NCI-H2029 treated with DMSO at 0.1 percent for 48 hours (cell line): ENCODE measurements at regions not wholly inside any gene's neighbourhood (a gene's known extent, or its start where the extent isn't known, plus 50 kb on each side); places are given as distances from the start of the nearest gene placed in this dataset.
"Not testable (repeated sequence)": the region's sequence is repeated elsewhere in the genome, so short reads cannot be mapped to it uniquely, and the experiment has no call there.

Experiments
- DNase-seq: peaks from one replicate; lab custom pipeline; 2025; lab: John Stamatoyannopoulos, UW

- DNase-seq: no peak
Measured at GRCh38 chr13:26483546-26483945, 73.9 kb upstream of the WASF3 start.

DNA sequence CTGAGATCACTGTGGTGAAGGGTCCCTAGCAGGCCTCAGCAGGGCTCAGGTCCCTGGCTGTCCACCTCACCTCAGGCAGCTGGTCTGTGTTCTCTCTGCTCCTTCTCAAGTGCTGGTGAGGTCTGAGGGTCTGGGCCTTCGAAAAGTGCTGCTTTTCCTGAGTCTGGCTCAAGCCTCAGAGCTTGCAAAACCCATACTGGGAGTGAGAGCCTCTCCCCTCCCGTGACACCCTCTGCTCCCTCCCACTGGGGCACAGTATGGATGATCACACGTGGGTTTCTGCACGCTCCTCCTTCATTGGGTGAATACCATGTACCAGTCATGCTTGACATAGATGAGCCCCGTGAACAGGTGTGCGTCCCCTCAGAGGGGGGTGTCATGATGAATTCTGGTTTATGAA is 73.3 kb upstream of the WASF3 start:
- no peak for DNase-seq

DNA sequence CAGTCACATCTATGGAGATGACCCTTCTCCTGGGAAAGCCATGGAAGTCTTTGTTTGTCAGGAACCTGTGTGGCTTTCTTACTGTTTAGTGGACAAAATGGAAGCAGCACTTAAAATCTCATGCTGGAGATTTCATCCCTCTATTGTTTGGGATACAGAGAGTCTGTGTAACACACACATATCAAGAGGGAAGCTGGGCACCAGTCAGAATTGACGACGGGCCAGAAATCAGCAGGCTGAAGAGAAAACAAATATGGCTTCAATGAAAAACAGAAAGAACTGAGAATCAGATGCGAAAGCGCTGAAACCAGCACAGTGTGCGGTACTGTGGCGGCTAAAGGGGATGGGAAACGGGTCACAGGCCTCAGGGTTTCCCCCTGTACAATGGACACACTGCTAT is 72.2 kb upstream of the WASF3 start:
- no peak for DNase-seq

DNA sequence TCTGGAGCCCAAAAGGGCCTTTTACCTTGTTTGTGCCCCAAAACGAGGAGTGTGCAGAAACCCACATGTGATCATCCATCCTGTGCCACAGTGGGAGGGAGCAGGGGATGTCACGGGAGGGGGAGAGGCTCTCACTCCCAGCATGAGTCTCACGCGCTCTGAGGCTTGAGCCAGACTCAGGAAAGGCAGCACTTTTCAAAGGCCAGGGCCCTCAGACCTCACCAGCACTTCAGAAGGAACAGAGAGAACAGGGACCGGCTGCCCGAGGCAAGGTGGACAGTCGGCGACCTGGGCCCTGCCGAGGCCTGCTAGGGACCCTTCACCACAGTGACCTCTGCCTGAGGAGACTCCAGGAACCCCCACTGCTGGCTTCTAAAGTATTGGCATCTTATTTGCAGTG is 71.7 kb upstream of the WASF3 start:
- no peak for DNase-seq

- DNase-seq: no peak
Measured at GRCh38 chr13:26486550-26486949, 70.9 kb upstream of the WASF3 start.

DNA sequence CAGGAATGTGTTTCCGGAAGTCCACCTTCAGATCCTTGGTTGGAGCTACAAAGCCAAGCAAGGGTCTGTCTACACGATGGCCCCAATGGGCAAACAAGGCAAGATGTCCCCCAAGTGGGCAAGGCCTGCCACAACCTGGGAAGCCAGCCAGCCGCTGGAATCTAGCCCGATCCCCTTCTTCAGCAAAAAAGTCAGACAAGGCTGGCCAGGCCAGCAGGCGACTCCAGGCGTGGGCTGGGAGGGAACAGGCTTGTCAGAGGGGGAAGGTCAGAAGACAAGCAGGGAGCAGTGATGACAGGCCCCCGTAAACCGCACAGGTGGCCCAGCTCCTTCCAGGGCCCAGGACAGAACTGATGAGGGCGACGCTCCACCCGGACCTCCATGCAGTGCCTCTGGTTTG is 69.7 kb upstream of the WASF3 start:
- DNase-seq: no peak

DNA sequence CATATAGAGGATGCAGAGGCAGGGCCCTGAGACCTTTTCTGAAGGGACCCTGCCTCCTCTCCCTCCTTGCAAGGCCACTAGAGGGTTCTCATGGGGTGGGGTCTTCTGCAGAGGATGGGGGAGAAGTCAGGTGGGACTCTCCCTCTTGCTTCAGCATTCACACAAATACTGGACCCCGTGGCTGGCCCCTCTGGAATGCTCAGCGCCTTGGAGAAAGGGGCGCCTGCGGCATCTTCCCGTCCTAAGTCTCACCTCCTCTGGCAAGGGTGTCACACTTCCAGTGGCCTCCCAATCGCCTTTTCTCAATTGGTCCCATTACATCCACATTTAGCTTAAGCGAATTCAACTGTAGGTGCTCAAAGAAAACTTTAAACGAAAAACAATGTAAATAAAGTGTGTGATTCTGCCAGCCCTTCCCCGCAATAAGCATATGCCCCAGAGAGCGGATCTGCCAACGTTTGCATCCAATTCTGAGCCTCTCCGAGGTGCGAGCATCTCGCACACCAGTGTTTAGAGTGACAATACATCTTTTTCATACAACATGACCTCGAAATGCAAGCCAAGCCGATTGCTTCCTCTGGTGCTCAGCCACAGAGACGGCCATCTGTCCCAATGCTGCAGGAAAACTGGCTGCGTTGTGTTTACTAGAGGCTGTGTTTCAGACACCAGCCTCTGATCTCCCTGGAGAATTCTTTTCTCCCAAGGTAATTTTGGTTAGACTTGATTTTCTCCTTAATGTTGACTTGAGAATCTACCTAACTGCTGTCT is 69.1 kb upstream of the WASF3 start:
- DNase-seq: no peak

- DNase-seq: not testable (repeated sequence)
Measured at GRCh38 chr13:26492301-26492700, 65.2 kb upstream of the WASF3 start.

- no peak for DNase-seq
Measured at GRCh38 chr13:26494571-26495195, 62.8 kb upstream of the WASF3 start.

- DNase-seq: no peak
Measured at GRCh38 chr13:26495750-26496149, 61.7 kb upstream of the WASF3 start.

GRCh38 chr13:26497968-26498511 is 59.4 kb upstream of the WASF3 start:
- DNase-seq: no peak

- DNase-seq: no peak
Measured at GRCh38 chr13:26498656-26499601, 58.6 kb upstream of the WASF3 start.

DNA sequence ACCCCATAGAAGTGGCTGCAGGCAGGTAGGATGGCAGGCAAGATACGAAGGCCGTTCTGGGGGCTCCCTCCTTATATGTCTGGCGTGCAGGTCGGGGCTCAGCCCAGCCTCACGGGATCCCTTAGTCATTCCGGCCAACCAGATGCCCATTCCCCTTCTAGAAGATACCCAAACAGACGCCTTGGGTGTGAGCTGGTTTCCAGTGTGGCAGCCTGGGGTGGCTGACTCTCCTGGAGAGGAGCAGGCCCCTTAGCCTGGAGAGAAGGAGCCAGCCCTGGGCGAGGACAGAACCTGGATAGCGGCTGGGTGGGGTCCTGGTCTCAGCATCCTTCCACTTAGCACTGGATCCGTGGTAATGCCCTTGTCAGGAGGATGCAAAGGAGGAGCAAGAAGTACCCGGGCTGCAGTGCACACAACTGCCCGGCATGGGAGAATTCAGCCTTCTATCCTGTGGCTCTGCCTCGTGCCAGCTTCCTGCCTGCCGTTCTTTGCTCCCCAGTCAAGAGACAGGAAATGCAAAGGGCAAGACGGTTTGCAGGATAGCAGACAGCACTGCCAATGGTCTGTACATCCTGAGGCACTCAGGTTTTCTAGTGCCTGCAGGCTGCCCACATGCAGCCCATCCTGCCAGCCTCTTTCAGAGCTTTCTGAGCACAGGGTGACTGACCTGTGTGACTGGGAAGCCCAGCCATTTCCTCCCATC is 56.7 kb upstream of the WASF3 start:
- no peak for DNase-seq

DNA sequence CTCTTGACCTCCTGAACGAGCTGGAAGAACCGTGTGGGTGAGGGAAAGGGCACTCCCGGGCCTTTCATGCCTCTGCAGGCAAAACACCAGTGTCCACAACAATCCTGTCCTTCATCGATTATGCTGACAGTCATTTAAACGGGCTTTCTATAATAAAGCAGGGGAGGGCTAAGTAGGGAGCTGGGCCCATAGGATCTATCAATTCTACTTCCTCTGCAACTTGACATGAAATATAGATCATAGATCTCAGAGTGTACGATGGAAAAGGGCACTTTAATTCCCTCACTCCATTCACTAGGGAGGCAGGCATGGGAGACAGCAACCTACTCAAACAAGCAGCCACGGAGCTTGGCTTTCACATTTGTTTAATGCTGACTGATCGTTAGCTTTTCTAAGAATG is 55.8 kb upstream of the WASF3 start:
- no peak for DNase-seq

DNA sequence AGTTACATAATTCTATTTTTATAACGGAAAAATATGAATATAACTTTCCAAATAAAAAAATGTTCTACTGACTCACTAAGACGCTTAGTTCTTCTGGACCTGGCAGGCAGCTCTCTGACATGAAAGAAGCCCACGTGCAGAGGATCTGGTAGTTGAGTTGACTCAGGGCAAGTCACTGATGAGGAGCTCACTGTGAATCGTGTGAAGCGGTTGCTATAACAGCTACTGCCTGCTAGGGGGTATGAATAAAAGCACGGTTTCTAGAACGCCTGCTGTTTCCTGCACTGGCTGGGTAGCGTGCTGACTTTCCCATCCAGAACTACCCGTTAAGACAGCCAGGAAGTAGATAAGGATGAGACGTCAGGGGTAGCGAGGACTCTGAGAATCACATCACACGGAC is 54.7 kb upstream of the WASF3 start:
- DNase-seq: no peak

DNA sequence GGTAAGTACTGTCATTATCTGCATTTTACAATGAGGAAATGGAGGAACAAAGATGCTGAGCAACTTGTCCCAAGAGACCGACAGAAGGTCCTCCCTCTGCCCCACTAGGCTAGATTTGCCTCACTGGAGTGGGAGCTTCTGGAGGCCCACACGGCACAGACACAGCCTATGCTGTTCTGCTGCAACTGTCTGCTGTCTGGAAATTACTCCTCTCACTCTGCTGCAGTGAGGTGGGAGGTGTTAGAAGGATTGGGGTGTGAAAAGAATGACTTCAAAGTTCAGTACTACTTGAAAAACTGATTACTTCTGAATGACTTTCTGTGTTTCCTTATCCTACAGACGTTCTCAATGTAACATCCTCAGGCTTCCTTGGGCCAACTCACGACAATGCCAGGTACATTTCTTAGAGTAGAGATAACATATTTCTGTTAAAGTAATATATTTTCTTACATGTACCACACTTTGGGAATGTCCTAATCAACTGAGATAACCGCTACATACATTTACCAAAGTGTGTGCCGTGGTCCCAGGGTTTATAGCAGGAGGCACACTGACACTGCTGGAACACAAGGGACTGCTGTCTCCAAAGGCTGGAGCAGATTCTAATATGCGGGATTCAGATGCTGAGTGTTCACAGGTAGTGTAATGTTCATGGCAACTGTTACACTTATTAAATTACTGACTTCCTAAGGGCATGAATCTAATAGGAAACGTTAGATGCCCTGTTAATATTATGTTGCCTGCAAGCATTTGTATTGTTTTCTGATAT is 53.5 kb upstream of the WASF3 start:
- no peak for DNase-seq
